HepG2 (cell line): ENCODE measurements at regions not wholly inside any gene's neighbourhood (a gene's known extent, or its start where the extent isn't known, plus 50 kb on each side); places are given as distances from the start of the nearest gene placed in this dataset.

Experiments used
- ATAC-seq: fragments of 200-7000 bp; cut with Tn5 transposase; 3 replicates; pipeline ENCODE4 v1.9.1; 2020; ENCODE audit warnings: mild to moderate bottlenecking, moderate library complexity
- BruUV-seq: library from RNA; stranded (reverse); fragments of 400-500 nt; replicated peaks from 2 replicates; lab custom pipeline; 2021; lab: Mats Ljungman, UMichigan
- CTCF ChIA-PET: fragments of 300-600 bp; formaldehyde crosslinking; extraction: SDS; loops from one replicate; lab custom pipeline; 2021; ENCODE audit warnings: low total read pairs, inconsistent platforms, low intra/inter-chr PET ratio; lab: Yijun Ruan, JAX
- POLR2A ChIA-PET: fragments of 350-600 bp; sonication (Branson Sonifier 250); formaldehyde crosslinking; loops from one replicate; lab custom pipeline; 2020; ENCODE audit warnings: antibody characterized with exemption, inconsistent platforms; lab: Yijun Ruan, JAX
- DNase-seq: peaks from one replicate; pipeline ENCODE4 v3.0.0-alpha.2; 2015; ENCODE audit warnings: low spot score
- FAIRE-seq: peaks from 3 replicates; lab custom pipeline; 2011; peaks lifted over from hg19 to GRCh38; lab: Jason Lieb, UNC
- H2AFZ ChIP-seq: one replicate; pipeline ENCODE4 v1.6.1; 2011; ENCODE audit warnings: low read length, inconsistent platforms
- H3K27ac ChIP-seq: fragments of 300-600 bp; 3 replicates; pipeline ENCODE4 v1.8.0; 2011; ENCODE audit warnings: mixed run types, mild to moderate bottlenecking, mixed read lengths, low read length, inconsistent platforms; ENCODE audit not compliant: insufficient read depth; ENCODE audit errors: extremely low read length
- H3K27me3 ChIP-seq, 2 experiments: fragments of 200-600 bp in 1 of 2; 2 replicates in 1 of 2; 3 replicates in 1 of 2; pipeline versions ENCODE4 v1.6.0 to v1.8.0; 2011; ENCODE audit warnings: low read length in 2 of 2, mild to moderate bottlenecking in 2 of 2, moderate library complexity in 2 of 2, inconsistent platforms in 1 of 2; ENCODE audit not compliant: insufficient read depth in 2 of 2, control insufficient read depth in 1 of 2
- H3K36me3 ChIP-seq, 2 experiments: fragments of 200-600 bp in 1 of 2; replicated peaks in 1 of 2; 2 replicates in 1 of 2; 3 replicates in 1 of 2; pipeline versions ENCODE4 v1.5.1 to v1.8.0; 2011; ENCODE audit warnings: low read length in 2 of 2, inconsistent platforms in 1 of 2; ENCODE audit not compliant: insufficient read depth in 2 of 2, control insufficient read depth in 1 of 2
- H3K4me1 ChIP-seq: 2 replicates; pipeline ENCODE4 v1.5.1; 2012; ENCODE audit warnings: low read length, inconsistent platforms; ENCODE audit not compliant: insufficient read depth
- H3K4me2 ChIP-seq: 2 replicates; pipeline ENCODE4 v1.6.0; 2011; ENCODE audit warnings: low read depth, low read length, inconsistent platforms
- H3K4me3 ChIP-seq, 3 experiments: fragments of 200-600 bp in 1 of 3; sonication (generic), shearing (Covaris generic) in 1 of 3; replicated peaks in 1 of 3; 2 replicates each; pipeline ENCODE4 v1.5.1; 2011 to 2016; ENCODE audit warnings: low read length in 3 of 3, inconsistent platforms in 2 of 3, low read depth in 2 of 3, mild to moderate bottlenecking in 2 of 3, control low read depth in 1 of 3, mixed read lengths in 1 of 3; ENCODE audit not compliant: insufficient read depth in 1 of 3
- H3K79me2 ChIP-seq: one replicate; pipeline ENCODE4 v1.6.1; 2011; ENCODE audit warnings: low read length, inconsistent platforms; ENCODE audit not compliant: insufficient read depth
- H3K9ac ChIP-seq: 2 replicates; pipeline ENCODE4 v1.6.0; 2011; ENCODE audit warnings: mild to moderate bottlenecking, low read depth, low read length, inconsistent platforms; ENCODE audit not compliant: insufficient read depth
- H3K9me3 ChIP-seq: 2 replicates; pipeline ENCODE4 v1.5.1; 2012; ENCODE audit warnings: mild to moderate bottlenecking, low read length
- H4K20me1 ChIP-seq: 2 replicates; pipeline ENCODE4 v1.6.0; 2011; ENCODE audit warnings: inconsistent platforms, mild to moderate bottlenecking, low read length, moderate library complexity; ENCODE audit not compliant: insufficient read depth
- FLYWCH1 ChIP-seq: sonication (generic); formaldehyde crosslinking; IDR thresholded peaks from 2 replicates; pipeline ENCODE4 v1.8.1; 2023; ENCODE audit warnings: mild to moderate bottlenecking, missing genetic modification reagents
- NAIF1 ChIP-seq: sonication (generic); formaldehyde crosslinking; IDR thresholded peaks from 2 replicates; pipeline ENCODE4 v1.5.0; 2020; ENCODE audit warnings: mild to moderate bottlenecking, missing genetic modification reagents, borderline replicate concordance
- NFKBIZ ChIP-seq: IDR thresholded peaks from 2 replicates; pipeline ENCODE4 v1.6.1; 2018; ENCODE audit warnings: missing genetic modification reagents, missing compliant biosample characterization
- RFX3 ChIP-seq: IDR thresholded peaks from 2 replicates; pipeline ENCODE4 v1.6.1; 2016; ENCODE audit warnings: missing biosample characterization, missing genetic modification reagents
- RFX5 ChIP-seq: IDR thresholded peaks from 2 replicates; pipeline ENCODE4 v1.6.1; 2011; ENCODE audit warnings: low read depth, low read length, improper control_type of control experiment
- ZNF768 ChIP-seq: sonication (generic); formaldehyde crosslinking; IDR thresholded peaks from 2 replicates; pipeline ENCODE4 v1.4.0; 2020; ENCODE audit warnings: missing genetic modification reagents
- WGBS: methylation state at CpG from one replicate; pipeline ENCODE4 v1.1.6; 2017; ENCODE audit warnings: low lambda C conversion rate; 5-methylcytosine and 5-hydroxymethylcytosine counted together
- in situ Hi-C: cut with HindIII; loops from 2 replicates; pipeline ENCODE4 v1.10.0; 2017; ENCODE audit warnings: low pct_unique_long_range_greater_than_20kb; ENCODE audit not compliant: extremely low pct_ligation_motif_present
- intact Hi-C: fragments of 100-400 bp; cut with micrococcal nuclease; formaldehyde crosslinking; loops from one replicate; pipeline ENCODE4 v1.10.0; 2022; ENCODE audit not compliant: unreplicated experiment
- TF ChIP-seq, protein P1 (sequence below): sonication (generic); formaldehyde crosslinking; IDR thresholded peaks from 2 replicates; pipeline ENCODE4 v1.4.0; 2020; ENCODE audit warnings: missing genetic modification reagents
- TF ChIP-seq, protein P2 (sequence below): sonication (generic); formaldehyde crosslinking; IDR thresholded peaks from 2 replicates; pipeline ENCODE4 v1.9.0; 2022; ENCODE audit warnings: low read depth, missing genetic modification reagents

GRCh38 chr13:56902276-56902675, 238.4 kb upstream of the PRR20A start (continued):
- TF ChIP-seq, protein P1, sequence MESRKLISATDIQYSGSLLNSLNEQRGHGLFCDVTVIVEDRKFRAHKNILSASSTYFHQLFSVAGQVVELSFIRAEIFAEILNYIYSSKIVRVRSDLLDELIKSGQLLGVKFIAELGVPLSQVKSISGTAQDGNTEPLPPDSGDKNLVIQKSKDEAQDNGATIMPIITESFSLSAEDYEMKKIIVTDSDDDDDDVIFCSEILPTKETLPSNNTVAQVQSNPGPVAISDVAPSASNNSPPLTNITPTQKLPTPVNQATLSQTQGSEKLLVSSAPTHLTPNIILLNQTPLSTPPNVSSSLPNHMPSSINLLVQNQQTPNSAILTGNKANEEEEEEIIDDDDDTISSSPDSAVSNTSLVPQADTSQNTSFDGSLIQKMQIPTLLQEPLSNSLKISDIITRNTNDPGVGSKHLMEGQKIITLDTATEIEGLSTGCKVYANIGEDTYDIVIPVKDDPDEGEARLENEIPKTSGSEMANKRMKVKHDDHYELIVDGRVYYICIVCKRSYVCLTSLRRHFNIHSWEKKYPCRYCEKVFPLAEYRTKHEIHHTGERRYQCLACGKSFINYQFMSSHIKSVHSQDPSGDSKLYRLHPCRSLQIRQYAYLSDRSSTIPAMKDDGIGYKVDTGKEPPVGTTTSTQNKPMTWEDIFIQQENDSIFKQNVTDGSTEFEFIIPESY (CRISPR knock-in tag) = no peak

DNA sequence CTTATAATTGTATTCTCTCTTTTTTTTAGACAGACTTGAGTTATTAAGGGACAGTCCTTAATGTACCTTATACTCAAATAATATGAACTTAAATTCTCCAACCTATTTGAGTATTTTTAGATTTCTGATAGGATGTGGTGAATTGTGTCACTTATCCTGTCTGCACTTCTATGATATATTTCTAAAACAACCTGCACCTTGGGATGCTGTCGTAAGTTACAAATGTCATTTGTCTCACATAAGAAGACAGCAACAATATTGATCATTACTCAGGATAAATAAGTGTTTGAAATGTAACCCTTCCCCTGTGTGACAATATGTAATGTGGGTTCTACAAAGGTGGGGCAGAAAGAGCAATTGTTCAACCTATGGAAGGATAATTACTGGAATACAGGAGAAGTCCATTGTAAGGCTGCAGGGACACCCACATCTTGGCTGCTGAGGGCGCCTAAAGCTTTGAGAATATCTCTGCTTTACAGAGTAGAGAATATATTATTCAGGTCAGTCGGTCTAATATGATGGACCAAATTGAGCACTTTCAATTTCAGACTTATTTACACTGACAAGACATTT, 236.9 kb upstream of the PRR20A start:
- Histone ChIP-seq H3K4me1 (no peaks in the 10 kb centered on the region), H3K27me3 (no peaks in the 10 kb centered on the region), H4K20me1 (no peaks in the 10 kb centered on the region), H3K79me2 (no peaks in the 10 kb centered on the region), H3K36me3 (no peaks in the 10 kb centered on the region), H3K4me3 (no peak overlapping the region), H3K27ac (no peak overlapping the region), H3K9me3 (peaks cover 47% of the 10 kb centered on the region), H2AFZ (no peak overlapping the region), H3K9ac (no peak overlapping the region), H3K4me2 (no peak overlapping the region)
- ChIA-PET POLR2A (no interaction called here), CTCF (no interaction called here)
- 0% methylated on average over 3 of the region's 3 CpGs for WGBS
- in situ Hi-C loops (no loop called here), intact Hi-C loops (no loop called here)
- TF ChIP-seq ZNF768 (CRISPR knock-in tag) = no peak
- TF ChIP-seq RFX5 = no peak
- no peak for TF ChIP-seq NFKBIZ
- no peak for TF ChIP-seq NAIF1 (CRISPR knock-in tag)
- TF ChIP-seq, protein P2, sequence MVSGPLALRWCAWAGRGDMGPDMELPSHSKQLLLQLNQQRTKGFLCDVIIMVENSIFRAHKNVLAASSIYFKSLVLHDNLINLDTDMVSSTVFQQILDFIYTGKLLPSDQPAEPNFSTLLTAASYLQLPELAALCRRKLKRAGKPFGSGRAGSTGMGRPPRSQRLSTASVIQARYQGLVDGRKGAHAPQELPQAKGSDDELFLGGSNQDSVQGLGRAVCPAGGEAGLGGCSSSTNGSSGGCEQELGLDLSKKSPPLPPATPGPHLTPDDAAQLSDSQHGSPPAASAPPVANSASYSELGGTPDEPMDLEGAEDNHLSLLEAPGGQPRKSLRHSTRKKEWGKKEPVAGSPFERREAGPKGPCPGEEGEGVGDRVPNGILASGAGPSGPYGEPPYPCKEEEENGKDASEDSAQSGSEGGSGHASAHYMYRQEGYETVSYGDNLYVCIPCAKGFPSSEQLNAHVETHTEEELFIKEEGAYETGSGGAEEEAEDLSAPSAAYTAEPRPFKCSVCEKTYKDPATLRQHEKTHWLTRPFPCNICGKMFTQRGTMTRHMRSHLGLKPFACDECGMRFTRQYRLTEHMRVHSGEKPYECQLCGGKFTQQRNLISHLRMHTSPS (CRISPR knock-in tag) = no peak
- no peak for TF ChIP-seq RFX3 (CRISPR knock-in tag)
- TF ChIP-seq FLYWCH1 = no peak
- no TSS peak for BruUV-seq
- DNase-seq (no peak), ATAC-seq (no peak), FAIRE-seq (no peak)
